ENCODE measurements at regions not wholly inside any gene's neighbourhood (a gene's known extent, or its start where the extent isn't known, plus 50 kb on each side); places are given as distances from the start of the nearest gene placed in this dataset.

DNA sequence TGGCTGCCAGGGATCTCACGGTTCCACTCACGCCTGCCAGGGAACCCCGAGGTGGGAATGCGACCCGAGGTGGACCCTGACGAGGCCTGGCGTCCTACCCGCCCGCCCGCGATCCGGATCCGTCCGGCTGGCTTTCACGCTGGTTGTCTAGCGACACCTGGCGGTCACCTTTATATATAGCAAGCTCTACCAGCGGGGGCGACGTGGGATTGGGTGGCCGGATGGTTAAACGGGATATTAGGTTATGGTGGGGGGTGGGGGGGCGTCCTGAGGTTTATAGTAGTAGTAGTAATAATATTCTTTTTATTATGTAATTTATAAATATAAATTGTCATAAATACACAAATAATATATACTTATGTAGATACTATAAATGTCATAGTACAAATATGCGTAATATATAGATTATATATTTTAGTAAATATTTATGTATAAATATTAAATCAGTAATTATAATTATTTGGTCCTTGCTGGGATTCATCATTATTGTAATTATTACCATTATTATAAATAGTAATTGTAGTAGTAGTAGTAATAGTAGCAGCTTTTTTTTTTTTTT is 136.9 kb downstream of the KCNJ12 start:
- TF ChIP-seq, protein P1, sequence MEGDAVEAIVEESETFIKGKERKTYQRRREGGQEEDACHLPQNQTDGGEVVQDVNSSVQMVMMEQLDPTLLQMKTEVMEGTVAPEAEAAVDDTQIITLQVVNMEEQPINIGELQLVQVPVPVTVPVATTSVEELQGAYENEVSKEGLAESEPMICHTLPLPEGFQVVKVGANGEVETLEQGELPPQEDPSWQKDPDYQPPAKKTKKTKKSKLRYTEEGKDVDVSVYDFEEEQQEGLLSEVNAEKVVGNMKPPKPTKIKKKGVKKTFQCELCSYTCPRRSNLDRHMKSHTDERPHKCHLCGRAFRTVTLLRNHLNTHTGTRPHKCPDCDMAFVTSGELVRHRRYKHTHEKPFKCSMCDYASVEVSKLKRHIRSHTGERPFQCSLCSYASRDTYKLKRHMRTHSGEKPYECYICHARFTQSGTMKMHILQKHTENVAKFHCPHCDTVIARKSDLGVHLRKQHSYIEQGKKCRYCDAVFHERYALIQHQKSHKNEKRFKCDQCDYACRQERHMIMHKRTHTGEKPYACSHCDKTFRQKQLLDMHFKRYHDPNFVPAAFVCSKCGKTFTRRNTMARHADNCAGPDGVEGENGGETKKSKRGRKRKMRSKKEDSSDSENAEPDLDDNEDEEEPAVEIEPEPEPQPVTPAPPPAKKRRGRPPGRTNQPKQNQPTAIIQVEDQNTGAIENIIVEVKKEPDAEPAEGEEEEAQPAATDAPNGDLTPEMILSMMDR (IDR thresholded peaks at IDR 0.05) = peak in 5 of 7 experiments; percentile 46 to 89 (median 69)
- TF ChIP-seq POLR2A (IDR thresholded peaks at IDR 0.05) = no peak

Measured in stomach (tissue), 4 donors.